ENCODE measurements at regions not wholly inside any gene's neighbourhood (a gene's known extent, or its start where the extent isn't known, plus 50 kb on each side); places are given as distances from the start of the nearest gene placed in this dataset.

- no peak overlapping the region for H3K4me3 ChIP-seq (ENCODE audit: control insufficient read depth, low read depth, low read length)
- no peak for DNase-seq (ENCODE audit: low read depth)
- no peak for TF ChIP-seq CTCF (conservative IDR thresholded peaks at IDR 0.05; ENCODE audit: control insufficient read depth, insufficient read depth, low read depth, low read length)
These were observed 291.1 kb upstream of the IRX3 start for GRCh38 chr16:54577651-54578128.

GRCh38 chr16:54576785-54577184 is 290.2 kb upstream of the IRX3 start:
- no peak for DNase-seq (ENCODE audit: low read depth)
- no peak for TF ChIP-seq CTCF (conservative IDR thresholded peaks at IDR 0.05; ENCODE audit: control insufficient read depth, insufficient read depth, low read depth, low read length)
- H3K4me3 ChIP-seq (ENCODE audit: control insufficient read depth, low read depth, low read length) = no peak overlapping the region

GRCh38 chr16:54568906-54569807 is 282.6 kb upstream of the IRX3 start:
- no peak for DNase-seq (ENCODE audit: low read depth)
- H3K4me3 ChIP-seq (ENCODE audit: control insufficient read depth, low read depth, low read length) = no peak overlapping the region
- TF ChIP-seq CTCF (conservative IDR thresholded peaks at IDR 0.05; ENCODE audit: control insufficient read depth, insufficient read depth, low read depth, low read length) = no peak

GRCh38 chr16:54564841-54565240 is 278.3 kb upstream of the IRX3 start:
- no peak for DNase-seq (ENCODE audit: low read depth)
- TF ChIP-seq CTCF (conservative IDR thresholded peaks at IDR 0.05; ENCODE audit: control insufficient read depth, insufficient read depth, low read depth, low read length) = no peak
- no peak overlapping the region for H3K4me3 ChIP-seq (ENCODE audit: control insufficient read depth, low read depth, low read length)

GRCh38 chr16:54554581-54554980 is 268.0 kb upstream of the IRX3 start:
- no peak for DNase-seq (ENCODE audit: low read depth)
- TF ChIP-seq CTCF (conservative IDR thresholded peaks at IDR 0.05; ENCODE audit: control insufficient read depth, insufficient read depth, low read depth, low read length) = no peak
- no peak overlapping the region for H3K4me3 ChIP-seq (ENCODE audit: control insufficient read depth, low read depth, low read length)

GRCh38 chr16:54548281-54548680 is 261.7 kb upstream of the IRX3 start:
- no peak for TF ChIP-seq CTCF (conservative IDR thresholded peaks at IDR 0.05; ENCODE audit: control insufficient read depth, insufficient read depth, low read depth, low read length)
- no peak overlapping the region for H3K4me3 ChIP-seq (ENCODE audit: control insufficient read depth, low read depth, low read length)
- no peak for DNase-seq (ENCODE audit: low read depth)
